Activated CD4-positive, alpha-beta memory T cell treated with anti-CD3 and anti-CD28 coated beads for 36 hours (primary cell): ENCODE measurements at regions not wholly inside any gene's neighbourhood (a gene's known extent, or its start where the extent isn't known, plus 50 kb on each side); places are given as distances from the start of the nearest gene placed in this dataset.

Experiments
- CTCF ChIA-PET: fragments of 350-600 bp; sonication (Branson Sonifier 250); formaldehyde crosslinking; loops from one replicate; lab custom pipeline; 2021; ENCODE audit warnings: antibody characterized with exemption, inconsistent platforms; lab: Charles Lee
- POLR2A ChIA-PET: fragments of 350-600 bp; sonication (Branson Sonifier 250); formaldehyde crosslinking; loops from one replicate; lab custom pipeline; 2021; ENCODE audit warnings: antibody characterized with exemption; lab: Charles Lee
- DNase-seq: peaks from one replicate; pipeline ENCODE4 v3.0.0-alpha.2; 2020
- H3K27ac Mint-ChIP-seq: one replicate; pipeline ENCODE4 v1.8.0; 2021; ENCODE audit warnings: mixed read lengths
- H3K27me3 Mint-ChIP-seq: one replicate; pipeline ENCODE4 v1.8.0; 2021; ENCODE audit warnings: mixed read lengths
- H3K36me3 Mint-ChIP-seq: one replicate; pipeline ENCODE4 v1.8.0; 2021; ENCODE audit warnings: mixed read lengths
- H3K4me1 Mint-ChIP-seq: one replicate; pipeline ENCODE4 v1.8.0; 2021; ENCODE audit warnings: low read depth, mixed read lengths
- H3K4me3 Mint-ChIP-seq: one replicate; pipeline ENCODE4 v1.8.0; 2021; ENCODE audit warnings: mild to moderate bottlenecking, mixed read lengths
- H3K9me3 Mint-ChIP-seq: one replicate; pipeline ENCODE4 v1.8.0; 2021; ENCODE audit warnings: mixed read lengths
- intact Hi-C: fragments of 100-400 bp; cut with micrococcal nuclease; formaldehyde crosslinking; loops from one replicate; pipeline ENCODE4 v1.15.1; 2023

- CTCF ChIA-PET: no interaction called here
- POLR2A ChIA-PET: no interaction called here
Observed at GRCh38 chr12:16473610-16474326, 126.3 kb downstream of the MGST1 start.

GRCh38 chr12:16474801-16475200, 127.4 kb downstream of the MGST1 start:
- no peaks in the 10 kb centered on the region for H3K36me3 Mint-ChIP-seq
- intact Hi-C loops: no loop called here
- ChIA-PET POLR2A (interaction anchor here (0.6 kb wide), 1 partner anchor 721 kb away, joined by 3 read pairs; no protein-coding TSS in a partner anchor), CTCF (no interaction called here)
- no peaks in the 10 kb centered on the region for H3K27me3 Mint-ChIP-seq
- H3K27ac Mint-ChIP-seq: no peak overlapping the region
- peaks cover 7% of the 10 kb centered on the region for H3K9me3 Mint-ChIP-seq
- no peaks in the 10 kb centered on the region for H3K4me1 Mint-ChIP-seq
- DNase-seq: no peak
- no peak overlapping the region for H3K4me3 Mint-ChIP-seq

More at GRCh38 chr12:16473610-16474326, 126.3 kb downstream of the MGST1 start:
- Mint-ChIP-seq H3K9me3 (peaks cover 5% of the 10 kb centered on the region), H3K4me3 (no peak overlapping the region), H3K27ac (no peak overlapping the region), H3K4me1 (no peaks in the 10 kb centered on the region), H3K27me3 (no peaks in the 10 kb centered on the region), H3K36me3 (no peaks in the 10 kb centered on the region)
- intact Hi-C loops: no loop called here
- no peak for DNase-seq

GRCh38 chr12:16475521-16475920, 128.1 kb downstream of the MGST1 start:
- no peaks in the 10 kb centered on the region for H3K36me3 Mint-ChIP-seq
- no peak overlapping the region for H3K4me3 Mint-ChIP-seq
- POLR2A ChIA-PET: no interaction called here

GRCh38 chr12:16482726-16483125, 123.2 kb downstream of the LMO3 start:
- Mint-ChIP-seq H3K27ac (no peak overlapping the region), H3K4me3 (no peak overlapping the region), H3K4me1 (no peaks in the 10 kb centered on the region), H3K9me3 (peaks cover 22% of the 10 kb centered on the region), H3K27me3 (no peaks in the 10 kb centered on the region), H3K36me3 (no peaks in the 10 kb centered on the region)
- ChIA-PET CTCF (no interaction called here), POLR2A (no interaction called here)
- no peak for DNase-seq
- intact Hi-C loops: no loop called here

More at GRCh38 chr12:16475521-16475920, 128.1 kb downstream of the MGST1 start:
- CTCF ChIA-PET: no interaction called here
- Mint-ChIP-seq H3K27ac (no peak overlapping the region), H3K4me1 (no peaks in the 10 kb centered on the region), H3K9me3 (peaks cover 7% of the 10 kb centered on the region), H3K27me3 (no peaks in the 10 kb centered on the region)
- intact Hi-C loops: no loop called here
- no peak for DNase-seq

GRCh38 chr12:16492240-16492639, 113.7 kb downstream of the LMO3 start:
- intact Hi-C loops: no loop called here
- no peak overlapping the region for H3K27ac Mint-ChIP-seq
- H3K27me3 Mint-ChIP-seq: no peaks in the 10 kb centered on the region
- CTCF ChIA-PET: no interaction called here
- H3K4me1 Mint-ChIP-seq: no peaks in the 10 kb centered on the region
- no peak overlapping the region for H3K4me3 Mint-ChIP-seq
- H3K36me3 Mint-ChIP-seq: no peaks in the 10 kb centered on the region
- H3K9me3 Mint-ChIP-seq: peaks cover 6% of the 10 kb centered on the region
- DNase-seq: no peak
- POLR2A ChIA-PET: no interaction called here

GRCh38 chr12:16492820-16493797, 112.9 kb downstream of the LMO3 start:
- H3K9me3 Mint-ChIP-seq: peaks cover 6% of the 10 kb centered on the region
- H3K4me3 Mint-ChIP-seq: no peak overlapping the region
- intact Hi-C loops: no loop called here
- H3K36me3 Mint-ChIP-seq: no peaks in the 10 kb centered on the region
- CTCF ChIA-PET: no interaction called here
- no peaks in the 10 kb centered on the region for H3K4me1 Mint-ChIP-seq
- POLR2A ChIA-PET: no interaction called here
- no peak overlapping the region for H3K27ac Mint-ChIP-seq
- H3K27me3 Mint-ChIP-seq: no peaks in the 10 kb centered on the region
- no peak for DNase-seq

- no peaks in the 10 kb centered on the region for H3K4me1 Mint-ChIP-seq
- H3K36me3 Mint-ChIP-seq: no peaks in the 10 kb centered on the region
- ChIA-PET POLR2A (no interaction called here), CTCF (no interaction called here)
- no peak overlapping the region for H3K27ac Mint-ChIP-seq
- no peak overlapping the region for H3K4me3 Mint-ChIP-seq
- intact Hi-C loops: no loop called here
- no peaks in the 10 kb centered on the region for H3K27me3 Mint-ChIP-seq
- peaks cover 4% of the 10 kb centered on the region for H3K9me3 Mint-ChIP-seq
- DNase-seq: no peak
Observed at GRCh38 chr12:16495196-16495595, 110.8 kb downstream of the LMO3 start.
